SU-DHL-6 (cell line): ENCODE measurements at regions not wholly inside any gene's neighbourhood (a gene's known extent, or its start where the extent isn't known, plus 50 kb on each side); places are given as distances from the start of the nearest gene placed in this dataset.

Experiments used
- CTCF ChIP-seq: fragments of 200-600 bp; sonication (generic); IDR thresholded peaks from one replicate; pipeline ENCODE4 v1.5.1; 2017; ENCODE audit warnings: antibody characterized with exemption, mild to moderate bottlenecking, low read length, moderate library complexity; ENCODE audit not compliant: insufficient read depth, poor library complexity, severe bottlenecking
- EZH2phosphoT487 ChIP-seq: fragments of 200-600 bp; sonication (generic), shearing (Covaris generic); conservative IDR thresholded peaks from 2 replicates; pipeline ENCODE4 v1.6.1; 2018; ENCODE audit warnings: mild to moderate bottlenecking, antibody characterized with exemption, low read length, moderate library complexity, mixed read lengths

- TF ChIP-seq CTCF (no peak), EZH2phosphoT487 (no peak)
Measured at GRCh38 chr9:29659736-29660135, 2086.5 kb upstream of the C9orf72 start.
